ENCODE measurements at regions not wholly inside any gene's neighbourhood (a gene's known extent, or its start where the extent isn't known, plus 50 kb on each side); places are given as distances from the start of the nearest gene placed in this dataset.

- DNase-seq (ENCODE audit: low read depth in 6 of 9, low spot score in 9 of 9), result no peak
- Histone ChIP-seq H3K9me3 (ENCODE audit: control insufficient read depth in 2 of 2, insufficient read depth in 1 of 2, low read length in 1 of 2) (no peaks in the 10 kb centered on the region), H3K27me3 (ENCODE audit: control insufficient read depth in 2 of 2, insufficient read depth in 1 of 2, low read length in 1 of 2) (no peaks in the 10 kb centered on the region), H3K36me3 (ENCODE audit: control insufficient read depth in 2 of 2, insufficient read depth in 2 of 2, low read length in 1 of 2) (peaks cover 18 to 19% of the 10 kb centered on the region in 2 donors), H3K27ac (ENCODE audit: low read depth in 1 of 2, low read length in 1 of 2) (no peak overlapping the region), H3K4me1 (ENCODE audit: control insufficient read depth in 2 of 2, insufficient read depth in 2 of 2, low read length in 2 of 2) (peaks cover 3 to 6% of the 10 kb centered on the region in 2 donors), H3K4me3 (ENCODE audit: low read length in 2 of 2) (no peak overlapping the region)
- 97% methylated on average over 3 of the region's 3 CpGs for WGBS
Measured at GRCh38 chr22:42198226-42198625, 67.6 kb upstream of the CYP2D6 start.

GRCh38 chr22:42196454-42196853, 65.8 kb upstream of the CYP2D6 start:
- H3K27ac ChIP-seq (ENCODE audit: low read depth in 1 of 2, low read length in 1 of 2), result no peak overlapping the region
- H3K9me3 ChIP-seq (ENCODE audit: control insufficient read depth in 2 of 2, insufficient read depth in 1 of 2, low read length in 1 of 2), result no peaks in the 10 kb centered on the region
- DNase-seq (ENCODE audit: low read depth in 6 of 9, low spot score in 9 of 9), result no peak
- no peak overlapping the region for H3K4me3 ChIP-seq (ENCODE audit: low read length in 2 of 2)
- H3K36me3 ChIP-seq (ENCODE audit: control insufficient read depth in 2 of 2, insufficient read depth in 2 of 2, low read length in 1 of 2), result peaks cover 18 to 19% of the 10 kb centered on the region in 2 donors
- peaks cover 0 to 3% of the 10 kb centered on the region in 2 donors for H3K4me1 ChIP-seq (ENCODE audit: control insufficient read depth in 2 of 2, insufficient read depth in 2 of 2, low read length in 2 of 2)
- 97% methylated on average over 2 of the region's 2 CpGs for WGBS
- H3K27me3 ChIP-seq (ENCODE audit: control insufficient read depth in 2 of 2, insufficient read depth in 1 of 2, low read length in 1 of 2), result no peaks in the 10 kb centered on the region

- no peak overlapping the region for H3K4me3 ChIP-seq (ENCODE audit: low read length in 2 of 2)
- DNase-seq (ENCODE audit: low read depth in 6 of 9, low spot score in 9 of 9), result no peak
- no peak overlapping the region for H3K27ac ChIP-seq (ENCODE audit: low read depth in 1 of 2, low read length in 1 of 2)
- H3K9me3 ChIP-seq (ENCODE audit: control insufficient read depth in 2 of 2, insufficient read depth in 1 of 2, low read length in 1 of 2), result no peaks in the 10 kb centered on the region
- no peaks in the 10 kb centered on the region for H3K27me3 ChIP-seq (ENCODE audit: control insufficient read depth in 2 of 2, insufficient read depth in 1 of 2, low read length in 1 of 2)
- H3K36me3 ChIP-seq (ENCODE audit: control insufficient read depth in 2 of 2, insufficient read depth in 2 of 2, low read length in 1 of 2), result peaks cover 10 to 11% of the 10 kb centered on the region in 2 donors
- H3K4me1 ChIP-seq (ENCODE audit: control insufficient read depth in 2 of 2, insufficient read depth in 2 of 2, low read length in 2 of 2), result peaks cover 1 to 3% of the 10 kb centered on the region in 2 donors
Measured at GRCh38 chr22:42194953-42195352, 64.3 kb upstream of the CYP2D6 start.

GRCh38 chr22:42194104-42194851, 63.7 kb upstream of the CYP2D6 start:
- no peak overlapping the region for H3K4me3 ChIP-seq (ENCODE audit: low read length in 2 of 2)
- no peaks in the 10 kb centered on the region for H3K27me3 ChIP-seq (ENCODE audit: control insufficient read depth in 2 of 2, insufficient read depth in 1 of 2, low read length in 1 of 2)
- DNase-seq (ENCODE audit: low read depth in 6 of 9, low spot score in 9 of 9), result no peak
- 96% methylated on average over 10 of the region's 10 CpGs for WGBS
- H3K27ac ChIP-seq (ENCODE audit: low read depth in 1 of 2, low read length in 1 of 2), result no peak overlapping the region
- H3K9me3 ChIP-seq (ENCODE audit: control insufficient read depth in 2 of 2, insufficient read depth in 1 of 2, low read length in 1 of 2), result no peaks in the 10 kb centered on the region
- peaks cover 3 to 4% of the 10 kb centered on the region in 2 donors for H3K4me1 ChIP-seq (ENCODE audit: control insufficient read depth in 2 of 2, insufficient read depth in 2 of 2, low read length in 2 of 2)
- peaks cover 10 to 12% of the 10 kb centered on the region in 2 donors for H3K36me3 ChIP-seq (ENCODE audit: control insufficient read depth in 2 of 2, insufficient read depth in 2 of 2, low read length in 1 of 2)

GRCh38 chr22:42192547-42192946, 61.9 kb upstream of the CYP2D6 start:
- peaks cover 10 to 15% of the 10 kb centered on the region in 2 donors for H3K36me3 ChIP-seq (ENCODE audit: control insufficient read depth in 2 of 2, insufficient read depth in 2 of 2, low read length in 1 of 2)
- no peak overlapping the region for H3K27ac ChIP-seq (ENCODE audit: low read depth in 1 of 2, low read length in 1 of 2)
- no peaks in the 10 kb centered on the region for H3K9me3 ChIP-seq (ENCODE audit: control insufficient read depth in 2 of 2, insufficient read depth in 1 of 2, low read length in 1 of 2)
- no peak for DNase-seq (ENCODE audit: low read depth in 6 of 9, low spot score in 9 of 9)
- H3K27me3 ChIP-seq (ENCODE audit: control insufficient read depth in 2 of 2, insufficient read depth in 1 of 2, low read length in 1 of 2), result no peaks in the 10 kb centered on the region
- peaks cover 3 to 4% of the 10 kb centered on the region in 2 donors for H3K4me1 ChIP-seq (ENCODE audit: control insufficient read depth in 2 of 2, insufficient read depth in 2 of 2, low read length in 2 of 2)
- WGBS, result 90% methylated on average over 3 of the region's 3 CpGs
- no peak overlapping the region for H3K4me3 ChIP-seq (ENCODE audit: low read length in 2 of 2)

- no peak for DNase-seq (ENCODE audit: low read depth in 6 of 9, low spot score in 9 of 9)
- no peaks in the 10 kb centered on the region for H3K9me3 ChIP-seq (ENCODE audit: control insufficient read depth in 2 of 2, insufficient read depth in 1 of 2, low read length in 1 of 2)
- H3K27me3 ChIP-seq (ENCODE audit: control insufficient read depth in 2 of 2, insufficient read depth in 1 of 2, low read length in 1 of 2), result no peaks in the 10 kb centered on the region
- WGBS, result 98% methylated on average over 1 of the region's 1 CpG
- peaks cover 4 to 5% of the 10 kb centered on the region in 2 donors for H3K4me1 ChIP-seq (ENCODE audit: control insufficient read depth in 2 of 2, insufficient read depth in 2 of 2, low read length in 2 of 2)
- H3K4me3 ChIP-seq (ENCODE audit: low read length in 2 of 2), result no peak overlapping the region
- H3K27ac ChIP-seq (ENCODE audit: low read depth in 1 of 2, low read length in 1 of 2), result no peak overlapping the region
- peaks cover 14 to 15% of the 10 kb centered on the region in 2 donors for H3K36me3 ChIP-seq (ENCODE audit: control insufficient read depth in 2 of 2, insufficient read depth in 2 of 2, low read length in 1 of 2)
Measured at GRCh38 chr22:42190274-42190673, 59.7 kb upstream of the CYP2D6 start.

GRCh38 chr22:42189761-42190160, 59.2 kb upstream of the CYP2D6 start:
- no peaks in the 10 kb centered on the region for H3K27me3 ChIP-seq (ENCODE audit: control insufficient read depth in 2 of 2, insufficient read depth in 1 of 2, low read length in 1 of 2)
- H3K36me3 ChIP-seq (ENCODE audit: control insufficient read depth in 2 of 2, insufficient read depth in 2 of 2, low read length in 1 of 2), result peaks cover 13 to 14% of the 10 kb centered on the region in 2 donors
- H3K9me3 ChIP-seq (ENCODE audit: control insufficient read depth in 2 of 2, insufficient read depth in 1 of 2, low read length in 1 of 2), result no peaks in the 10 kb centered on the region
- peaks cover 4 to 5% of the 10 kb centered on the region in 2 donors for H3K4me1 ChIP-seq (ENCODE audit: control insufficient read depth in 2 of 2, insufficient read depth in 2 of 2, low read length in 2 of 2)
- no peak overlapping the region for H3K27ac ChIP-seq (ENCODE audit: low read depth in 1 of 2, low read length in 1 of 2)
- no peak overlapping the region for H3K4me3 ChIP-seq (ENCODE audit: low read length in 2 of 2)
- DNase-seq (ENCODE audit: low read depth in 6 of 9, low spot score in 9 of 9), result no peak
- 97% methylated on average over 4 of the region's 4 CpGs for WGBS

- no peak overlapping the region for H3K27ac ChIP-seq (ENCODE audit: low read depth in 1 of 2, low read length in 1 of 2)
- no peak for DNase-seq (ENCODE audit: low read depth in 6 of 9, low spot score in 9 of 9)
- peaks cover 2 to 4% of the 10 kb centered on the region in 2 donors for H3K4me1 ChIP-seq (ENCODE audit: control insufficient read depth in 2 of 2, insufficient read depth in 2 of 2, low read length in 2 of 2)
Measured at GRCh38 chr22:42188808-42189447, 58.3 kb upstream of the CYP2D6 start.

GRCh38 chr22:42187646-42188045, 57.0 kb upstream of the CYP2D6 start:
- H3K36me3 ChIP-seq (ENCODE audit: control insufficient read depth in 2 of 2, insufficient read depth in 2 of 2, low read length in 1 of 2), result peaks cover 9 to 14% of the 10 kb centered on the region in 2 donors
- H3K27ac ChIP-seq (ENCODE audit: low read depth in 1 of 2, low read length in 1 of 2), result no peak overlapping the region
- H3K4me1 ChIP-seq (ENCODE audit: control insufficient read depth in 2 of 2, insufficient read depth in 2 of 2, low read length in 2 of 2), result peaks cover 4 to 6% of the 10 kb centered on the region in 2 donors
- DNase-seq (ENCODE audit: low read depth in 6 of 9, low spot score in 9 of 9), result no peak
- no peaks in the 10 kb centered on the region for H3K9me3 ChIP-seq (ENCODE audit: control insufficient read depth in 2 of 2, insufficient read depth in 1 of 2, low read length in 1 of 2)
- no peaks in the 10 kb centered on the region for H3K27me3 ChIP-seq (ENCODE audit: control insufficient read depth in 2 of 2, insufficient read depth in 1 of 2, low read length in 1 of 2)
- H3K4me3 ChIP-seq (ENCODE audit: low read length in 2 of 2), result no peak overlapping the region
- WGBS, result 96% methylated on average over 3 of the region's 3 CpGs

More at GRCh38 chr22:42188808-42189447, 58.3 kb upstream of the CYP2D6 start:
- 96% methylated on average over 4 of the region's 4 CpGs for WGBS
- no peak overlapping the region for H3K4me3 ChIP-seq (ENCODE audit: low read length in 2 of 2)
- H3K36me3 ChIP-seq (ENCODE audit: control insufficient read depth in 2 of 2, insufficient read depth in 2 of 2, low read length in 1 of 2), result peaks cover 7 to 14% of the 10 kb centered on the region in 2 donors
- no peaks in the 10 kb centered on the region for H3K27me3 ChIP-seq (ENCODE audit: control insufficient read depth in 2 of 2, insufficient read depth in 1 of 2, low read length in 1 of 2)
- no peaks in the 10 kb centered on the region for H3K9me3 ChIP-seq (ENCODE audit: control insufficient read depth in 2 of 2, insufficient read depth in 1 of 2, low read length in 1 of 2)
